DOHH2 (cell line): ENCODE measurements at regions not wholly inside any gene's neighbourhood (a gene's known extent, or its start where the extent isn't known, plus 50 kb on each side); places are given as distances from the start of the nearest gene placed in this dataset.

Experiments used
- CTCF ChIP-seq: fragments of 200-600 bp; sonication (generic); IDR thresholded peaks from one replicate; pipeline ENCODE4 v1.5.1; 2014; ENCODE audit warnings: antibody characterized with exemption, mild to moderate bottlenecking, low read depth, low read length; ENCODE audit not compliant: poor library complexity, severe bottlenecking
- EZH2phosphoT487 ChIP-seq: fragments of 200-600 bp; sonication (generic); IDR thresholded peaks from 2 replicates; pipeline ENCODE4 v1.6.1; 2017; ENCODE audit warnings: borderline replicate concordance, mild to moderate bottlenecking, antibody characterized with exemption, low read length, moderate library complexity, mixed read lengths

GRCh38 chr14:62071039-62071438 lies 308.8 kb downstream of the SNAPC1 start:
- TF ChIP-seq CTCF (no peak), EZH2phosphoT487 (no peak)
